SK-N-SH treated with all-trans-retinoic acid at 6 μM for 48 hours (cell line): ENCODE measurements at regions not wholly inside any gene's neighbourhood (a gene's known extent, or its start where the extent isn't known, plus 50 kb on each side); places are given as distances from the start of the nearest gene placed in this dataset.

Experiments used
- ARNTL ChIP-seq: fragments of 450-650 bp; formaldehyde crosslinking; IDR thresholded peaks from 2 replicates; pipeline ENCODE4 v1.5.0; 2020; ENCODE audit warnings: low read depth, mild to moderate bottlenecking, moderate library complexity, borderline replicate concordance
- CSDC2 ChIP-seq: fragments of 250-450 bp; sonication (Bioruptor Pico); IDR thresholded peaks from 2 replicates; pipeline ENCODE4 v1.5.0; 2020; ENCODE audit warnings: mild to moderate bottlenecking, moderate library complexity
- GLIS3 ChIP-seq: fragments of 250-450 bp; sonication (Bioruptor Pico); IDR thresholded peaks from 2 replicates; pipeline ENCODE4 v1.5.0; 2020; ENCODE audit warnings: mild to moderate bottlenecking, moderate library complexity
- PATZ1 ChIP-seq: fragments of 250-450 bp; sonication (Bioruptor Pico); IDR thresholded peaks from 2 replicates; pipeline ENCODE4 v1.8.0; 2020; ENCODE audit warnings: mild to moderate bottlenecking, moderate library complexity, borderline replicate concordance
- TCF4 ChIP-seq: fragments of 250-450 bp; sonication (Bioruptor Pico); IDR thresholded peaks from 2 replicates; pipeline ENCODE4 v1.8.0; 2021; ENCODE audit warnings: mild to moderate bottlenecking, moderate library complexity, borderline replicate concordance
- TOX ChIP-seq: fragments of 250-450 bp; sonication (Bioruptor Pico); IDR thresholded peaks from 2 replicates; pipeline ENCODE4 v1.8.0; 2021; ENCODE audit warnings: mild to moderate bottlenecking, moderate library complexity, borderline replicate concordance
- TSHZ2 ChIP-seq: fragments of 250-450 bp; sonication (Bioruptor Pico); IDR thresholded peaks from 2 replicates; pipeline ENCODE4 v1.5.0; 2020; ENCODE audit warnings: mild to moderate bottlenecking, moderate library complexity

GRCh38 chr1:114278911-114279310 lies 125.2 kb upstream of the SYT6 start:
- TF ChIP-seq TSHZ2 (CRISPR knock-in tag) (no peak), ARNTL (CRISPR knock-in tag) (no peak), PATZ1 (CRISPR knock-in tag) (no peak), GLIS3 (no peak), CSDC2 (CRISPR knock-in tag) (no peak), TCF4 (CRISPR knock-in tag) (no peak), TOX (CRISPR knock-in tag) (no peak)
